Activated CD4-positive, alpha-beta T cell treated with anti-CD3 and anti-CD28 coated beads, Interleukin-2, amount 50 U/mL, for 16 hours (primary cell): ENCODE measurements at regions not wholly inside any gene's neighbourhood (a gene's known extent, or its start where the extent isn't known, plus 50 kb on each side); places are given as distances from the start of the nearest gene placed in this dataset.

ENCODE experiments used
- DNase-seq: peaks from one replicate; pipeline ENCODE4 v3.0.0-alpha.2; 2020

GRCh38 chr14:75372260-75372659 lies 55.6 kb upstream of the JDP2 start:
- no peak for DNase-seq

- DNase-seq, result no peak
Measured at GRCh38 chr14:75373133-75373532, 54.7 kb upstream of the JDP2 start.

- no peak for DNase-seq
Measured at GRCh38 chr14:75373616-75374015, 54.2 kb upstream of the JDP2 start.

- no peak for DNase-seq
Measured at GRCh38 chr14:75374911-75375310, 52.9 kb upstream of the JDP2 start.

- no peak for DNase-seq
Measured at GRCh38 chr14:75375983-75376382, 51.8 kb upstream of the JDP2 start.
